HuH-7.5 (cell line): ENCODE measurements at regions not wholly inside any gene's neighbourhood (a gene's known extent, or its start where the extent isn't known, plus 50 kb on each side); places are given as distances from the start of the nearest gene placed in this dataset.
A peak's percentile ranks its signal among the peaks of the same experiment; 100 is the strongest.

ENCODE experiments used
- DNase-seq: peaks from one replicate; pipeline ENCODE4 v3.0.0; 2011; ENCODE audit warnings: low spot score

GRCh38 chr6:14702678-14703077, 543.2 kb upstream of the JARID2 start:
- no peak for DNase-seq

GRCh38 chr6:14703586-14703985, 542.3 kb upstream of the JARID2 start:
- DNase-seq, result no peak

GRCh38 chr6:14704383-14705271, 541.2 kb upstream of the JARID2 start:
- DNase-seq, result no peak

- DNase-seq, result no peak
Measured at GRCh38 chr6:14705841-14706377, 540.0 kb upstream of the JARID2 start.

GRCh38 chr6:14706378-14706929, 539.4 kb upstream of the JARID2 start:
- DNase-seq, result no peak

GRCh38 chr6:14707276-14707675, 538.6 kb upstream of the JARID2 start:
- DNase-seq, result no peak

- no peak for DNase-seq
Measured at GRCh38 chr6:14707971-14708465, 537.9 kb upstream of the JARID2 start.

- no peak for DNase-seq
Measured at GRCh38 chr6:14709066-14709670, 536.7 kb upstream of the JARID2 start.

- no peak for DNase-seq
Measured at GRCh38 chr6:14709900-14710299, 536.0 kb upstream of the JARID2 start.

- no peak for DNase-seq
Measured at GRCh38 chr6:14710421-14710820, 535.4 kb upstream of the JARID2 start.

GRCh38 chr6:14711056-14711703, 534.7 kb upstream of the JARID2 start:
- DNase-seq, result peak; percentile 14

- DNase-seq, result no peak
Measured at GRCh38 chr6:14711704-14712379, 534.0 kb upstream of the JARID2 start.

GRCh38 chr6:14713008-14713960, 532.6 kb upstream of the JARID2 start:
- no peak for DNase-seq

- no peak for DNase-seq
Measured at GRCh38 chr6:14713966-14714631, 531.8 kb upstream of the JARID2 start.

GRCh38 chr6:14715076-14715475, 530.8 kb upstream of the JARID2 start:
- DNase-seq, result no peak

GRCh38 chr6:14716499-14717146, 529.2 kb upstream of the JARID2 start:
- no peak for DNase-seq

GRCh38 chr6:14717307-14717706, 528.6 kb upstream of the JARID2 start:
- DNase-seq, result no peak

GRCh38 chr6:14718861-14719260, 527.0 kb upstream of the JARID2 start:
- DNase-seq, result no peak

GRCh38 chr6:14719270-14719669, 526.6 kb upstream of the JARID2 start:
- DNase-seq, result no peak
